ENCODE measurements at regions not wholly inside any gene's neighbourhood (a gene's known extent, or its start where the extent isn't known, plus 50 kb on each side); places are given as distances from the start of the nearest gene placed in this dataset.

DNA sequence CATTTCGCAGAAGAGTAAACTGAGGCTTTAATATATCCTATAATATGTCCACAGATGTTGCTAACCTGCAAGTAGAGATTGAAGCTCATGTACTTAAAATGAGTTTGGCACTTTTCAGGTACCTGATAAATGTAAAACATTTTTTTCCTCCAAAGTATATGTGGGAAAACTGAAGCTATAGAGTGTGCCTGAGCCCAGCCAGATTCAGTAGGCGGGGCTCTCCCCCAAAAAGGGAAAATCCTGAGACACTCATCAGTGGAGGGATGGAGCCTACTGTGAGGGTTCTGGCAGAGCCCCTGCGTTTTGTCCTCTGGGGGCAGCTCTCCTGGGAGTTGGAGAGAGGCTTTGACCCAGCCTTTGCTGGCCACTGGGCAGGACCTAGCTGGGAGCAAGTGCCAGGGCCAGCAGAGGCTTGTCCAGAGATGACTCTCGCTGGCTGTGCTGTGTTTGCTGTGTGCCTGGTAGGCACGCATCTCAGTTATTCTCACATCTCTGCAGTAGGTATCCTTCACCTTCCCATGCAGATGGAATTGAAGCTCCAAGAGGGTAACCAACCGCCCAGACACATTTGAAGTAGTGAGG lies 81.1 kb upstream of the SPRY4 start (continued):
- TF ChIP-seq BRF2 (CRISPR knock-in tag; IDR thresholded peaks at IDR 0.05) (no peak), MEIS2 (CRISPR knock-in tag; IDR thresholded peaks at IDR 0.05) (no peak)

GRCh38 chr5:142405023-142405422 lies 80.2 kb upstream of the SPRY4 start:
- Histone ChIP-seq H3K4me3 (replicated peaks in 1 of 3; ENCODE audit: insufficient read depth in 1 of 3, low read depth in 2 of 3, low read length in 3 of 3) (no peak overlapping the region), H3K27me3 (ENCODE audit: control insufficient read depth in 1 of 2, insufficient read depth in 2 of 2, low read length in 2 of 2) (no peaks in the 10 kb centered on the region), H3K4me1 (ENCODE audit: insufficient read depth, low read length) (peaks cover 15% of the 10 kb centered on the region), H3K27ac (ENCODE audit: extremely low read length, insufficient read depth, low read length) (no peak overlapping the region), H3K9ac (ENCODE audit: insufficient read depth, low read depth, low read length) (no peak overlapping the region), H3K9me3 (ENCODE audit: low read length) (no peaks in the 10 kb centered on the region), H2AFZ (ENCODE audit: low read length) (no peak overlapping the region), H3K36me3 (replicated peaks in 1 of 2; ENCODE audit: control insufficient read depth in 1 of 2, insufficient read depth in 2 of 2, low read length in 2 of 2) (peaks cover 0 to 3% of the 10 kb centered on the region in 2 experiments; a peak in 2 of 5 replicates), H3K4me2 (ENCODE audit: low read depth, low read length) (no peak overlapping the region), H4K20me1 (ENCODE audit: insufficient read depth, low read length) (no peaks in the 10 kb centered on the region), H3K79me2 (ENCODE audit: insufficient read depth, low read length) (no peaks in the 10 kb centered on the region)
- DNase-seq (ENCODE audit: low spot score): no peak
- TF ChIP-seq HNRNPLL (IDR thresholded peaks at IDR 0.05; ENCODE audit: low read depth, low read length, poor library complexity, severe bottlenecking) (no peak), HOXA7 (CRISPR knock-in tag; IDR thresholded peaks at IDR 0.05) (no peak), GFI1 (CRISPR knock-in tag; IDR thresholded peaks at IDR 0.05; ENCODE audit: borderline replicate concordance) (no peak), ZNF672 (CRISPR knock-in tag; IDR thresholded peaks at IDR 0.05) (no peak), RFX1 (IDR thresholded peaks at IDR 0.05) (no peak), ZNF562 (CRISPR knock-in tag; IDR thresholded peaks at IDR 0.05; ENCODE audit: borderline replicate concordance) (no peak), ZSCAN29 (CRISPR knock-in tag; conservative IDR thresholded peaks at IDR 0.05) (no peak), ZNF678 (CRISPR knock-in tag; IDR thresholded peaks at IDR 0.05) (no peak), ZNF878 (CRISPR knock-in tag; IDR thresholded peaks at IDR 0.05) (no peak), JARID2 (CRISPR knock-in tag; IDR thresholded peaks at IDR 0.05; ENCODE audit: insufficient replicate concordance) (no peak), CREM (IDR thresholded peaks at IDR 0.05) (no peak), CREM (CRISPR knock-in tag; IDR thresholded peaks at IDR 0.05) (no peak), SAFB2 (CRISPR knock-in tag; IDR thresholded peaks at IDR 0.05; ENCODE audit: borderline replicate concordance, low read depth) (no peak), ZNF354B (CRISPR knock-in tag; IDR thresholded peaks at IDR 0.05) (no peak), BCL6 (CRISPR knock-in tag; IDR thresholded peaks at IDR 0.05) (no peak)
- TF ChIP-seq, protein P1, sequence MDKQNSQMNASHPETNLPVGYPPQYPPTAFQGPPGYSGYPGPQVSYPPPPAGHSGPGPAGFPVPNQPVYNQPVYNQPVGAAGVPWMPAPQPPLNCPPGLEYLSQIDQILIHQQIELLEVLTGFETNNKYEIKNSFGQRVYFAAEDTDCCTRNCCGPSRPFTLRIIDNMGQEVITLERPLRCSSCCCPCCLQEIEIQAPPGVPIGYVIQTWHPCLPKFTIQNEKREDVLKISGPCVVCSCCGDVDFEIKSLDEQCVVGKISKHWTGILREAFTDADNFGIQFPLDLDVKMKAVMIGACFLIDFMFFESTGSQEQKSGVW (CRISPR knock-in tag; IDR thresholded peaks at IDR 0.05; ENCODE audit: borderline replicate concordance): no peak
- TF ChIP-seq, protein P2, sequence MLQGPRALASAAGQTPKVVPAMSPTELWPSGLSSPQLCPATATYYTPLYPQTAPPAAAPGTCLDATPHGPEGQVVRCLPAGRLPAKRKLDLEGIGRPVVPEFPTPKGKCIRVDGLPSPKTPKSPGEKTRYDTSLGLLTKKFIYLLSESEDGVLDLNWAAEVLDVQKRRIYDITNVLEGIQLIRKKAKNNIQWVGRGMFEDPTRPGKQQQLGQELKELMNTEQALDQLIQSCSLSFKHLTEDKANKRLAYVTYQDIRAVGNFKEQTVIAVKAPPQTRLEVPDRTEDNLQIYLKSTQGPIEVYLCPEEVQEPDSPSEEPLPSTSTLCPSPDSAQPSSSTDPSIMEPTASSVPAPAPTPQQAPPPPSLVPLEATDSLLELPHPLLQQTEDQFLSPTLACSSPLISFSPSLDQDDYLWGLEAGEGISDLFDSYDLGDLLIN (CRISPR knock-in tag; IDR thresholded peaks at IDR 0.05; ENCODE audit: borderline replicate concordance): no peak
- POLR2A ChIA-PET: no interaction called here
- no peak for ATAC-seq
- 78% methylated on average over 6 of the region's 6 CpGs for WGBS (ENCODE audit: low lambda C conversion rate)
- CTCF ChIA-PET (ENCODE audit: low intra/inter-chr PET ratio, low total read pairs): no interaction called here
- in situ Hi-C loops (cut with HindIII; ENCODE audit: extremely low pct_ligation_motif_present, low pct_unique_long_range_greater_than_20kb): no loop called here
- intact Hi-C loops (cut with micrococcal nuclease; ENCODE audit: unreplicated experiment): no loop called here
- BruUV-seq (replicated peaks): no TSS peak
- no peak for FAIRE-seq
